ENCODE measurements at regions not wholly inside any gene's neighbourhood (a gene's known extent, or its start where the extent isn't known, plus 50 kb on each side); places are given as distances from the start of the nearest gene placed in this dataset.

- TF ChIP-seq CTCF (conservative IDR thresholded peaks at IDR 0.05; ENCODE audit: low read depth, low read length): no peak
- peak; percentile 81 for DNase-seq (ENCODE audit: low read depth)
- no peak overlapping the region for H3K4me3 ChIP-seq (ENCODE audit: low read length)
These were observed 617.4 kb downstream of the CENPC start for GRCh38 chr4:66927937-66928336.

GRCh38 chr4:66926687-66927086, 618.6 kb downstream of the CENPC start:
- TF ChIP-seq CTCF (conservative IDR thresholded peaks at IDR 0.05; ENCODE audit: low read depth, low read length): no peak
- H3K4me3 ChIP-seq (ENCODE audit: low read length): no peak overlapping the region
- no peak for DNase-seq (ENCODE audit: low read depth)

- H3K4me3 ChIP-seq (ENCODE audit: low read length): no peak overlapping the region
- no peak for DNase-seq (ENCODE audit: low read depth)
- TF ChIP-seq CTCF (conservative IDR thresholded peaks at IDR 0.05; ENCODE audit: low read depth, low read length): no peak
These were observed 622.0 kb downstream of the CENPC start for GRCh38 chr4:66923081-66923865.

- no peak for TF ChIP-seq CTCF (conservative IDR thresholded peaks at IDR 0.05; ENCODE audit: low read depth, low read length)
- no peak overlapping the region for H3K4me3 ChIP-seq (ENCODE audit: low read length)
- DNase-seq (ENCODE audit: low read depth): no peak
These were observed 623.9 kb downstream of the CENPC start for GRCh38 chr4:66921433-66921832.

- no peak for TF ChIP-seq CTCF (conservative IDR thresholded peaks at IDR 0.05; ENCODE audit: low read depth, low read length)
These were observed 624.8 kb downstream of the CENPC start for GRCh38 chr4:66920514-66920913.

GRCh38 chr4:66911880-66912279, 633.4 kb downstream of the CENPC start:
- TF ChIP-seq CTCF (conservative IDR thresholded peaks at IDR 0.05; ENCODE audit: low read depth, low read length): no peak
- no peak overlapping the region for H3K4me3 ChIP-seq (ENCODE audit: low read length)
- DNase-seq (ENCODE audit: low read depth): peak; percentile 45

More at GRCh38 chr4:66920514-66920913, 624.8 kb downstream of the CENPC start:
- H3K4me3 ChIP-seq (ENCODE audit: low read length): no peak overlapping the region
- no peak for DNase-seq (ENCODE audit: low read depth)

GRCh38 chr4:66906314-66906713, 639.0 kb downstream of the CENPC start:
- no peak overlapping the region for H3K4me3 ChIP-seq (ENCODE audit: low read length)
- no peak for DNase-seq (ENCODE audit: low read depth)
- TF ChIP-seq CTCF (conservative IDR thresholded peaks at IDR 0.05; ENCODE audit: low read depth, low read length): no peak

Measured in retinal pigment epithelial cell (primary cell).